Astrocyte (in vitro differentiated cells and primary cell): ENCODE measurements at regions not wholly inside any gene's neighbourhood (a gene's known extent, or its start where the extent isn't known, plus 50 kb on each side); places are given as distances from the start of the nearest gene placed in this dataset.

ENCODE experiments used
- DNase-seq: peaks from one replicate; pipeline ENCODE4 v3.0.0-alpha.2; 2010; ENCODE audit warnings: low read depth
- FAIRE-seq: peaks from 2 replicates; lab custom pipeline; 2011; peaks lifted over from hg19 to GRCh38; lab: Jason Lieb, UNC
- H2AFZ ChIP-seq: 2 replicates; pipeline ENCODE4 v1.6.0; 2012; ENCODE audit warnings: low read depth, low read length, inconsistent platforms
- H3K27ac ChIP-seq: 2 replicates; pipeline ENCODE4 v1.5.1; 2011; ENCODE audit warnings: low read depth, low read length, inconsistent platforms
- H3K27me3 ChIP-seq: 2 replicates; pipeline ENCODE4 v1.6.0; 2011; ENCODE audit warnings: low read length, inconsistent platforms; ENCODE audit not compliant: insufficient read depth
- H3K36me3 ChIP-seq: 2 replicates; pipeline ENCODE4 v1.5.1; 2011; ENCODE audit warnings: low read length, inconsistent platforms; ENCODE audit not compliant: insufficient read depth
- H3K4me1 ChIP-seq: 2 replicates; pipeline ENCODE4 v1.5.1; 2011; ENCODE audit warnings: low read length, inconsistent platforms; ENCODE audit not compliant: insufficient read depth
- H3K4me2 ChIP-seq: 2 replicates; pipeline ENCODE4 v1.6.0; 2012; ENCODE audit warnings: low read length, inconsistent platforms
- H3K4me3 ChIP-seq: 2 replicates; pipeline ENCODE4 v1.5.1; 2011; ENCODE audit warnings: low read depth, mild to moderate bottlenecking, low read length, inconsistent platforms; ENCODE audit not compliant: insufficient read depth
- H3K79me2 ChIP-seq: 2 replicates; pipeline ENCODE4 v1.6.0; 2012; ENCODE audit warnings: mild to moderate bottlenecking, low read length, inconsistent platforms; ENCODE audit not compliant: insufficient read depth
- H3K9ac ChIP-seq: 2 replicates; pipeline ENCODE4 v1.6.0; 2012; ENCODE audit warnings: mild to moderate bottlenecking, low read length, inconsistent platforms
- H3K9me3 ChIP-seq: 2 replicates; pipeline ENCODE4 v1.5.1; 2012; ENCODE audit warnings: low read depth, mild to moderate bottlenecking, low read length, inconsistent platforms; ENCODE audit not compliant: insufficient read depth
- H4K20me1 ChIP-seq: 2 replicates; pipeline ENCODE4 v1.6.0; 2012; ENCODE audit warnings: low read length, inconsistent platforms; ENCODE audit not compliant: insufficient read depth
- H3K27ac Mint-ChIP-seq: one replicate; pipeline ENCODE4 v1.8.0; 2021; ENCODE audit warnings: mild to moderate bottlenecking, mixed read lengths; ENCODE audit not compliant: unreplicated experiment
- H3K27me3 Mint-ChIP-seq: one replicate; pipeline ENCODE4 v1.8.0; 2021; ENCODE audit warnings: low read depth, mixed read lengths; ENCODE audit not compliant: unreplicated experiment
- H3K36me3 Mint-ChIP-seq: one replicate; pipeline ENCODE4 v1.8.0; 2021; ENCODE audit warnings: low read depth, mixed read lengths; ENCODE audit not compliant: unreplicated experiment
- H3K4me1 Mint-ChIP-seq: one replicate; pipeline ENCODE4 v1.8.0; 2021; ENCODE audit warnings: low read depth, mixed read lengths; ENCODE audit not compliant: unreplicated experiment
- H3K4me3 Mint-ChIP-seq: one replicate; pipeline ENCODE4 v1.8.0; 2021; ENCODE audit warnings: mild to moderate bottlenecking, moderate library complexity, mixed read lengths; ENCODE audit not compliant: unreplicated experiment
- H3K9me3 Mint-ChIP-seq: one replicate; pipeline ENCODE4 v1.8.0; 2021; ENCODE audit warnings: mild to moderate bottlenecking, mixed read lengths; ENCODE audit not compliant: unreplicated experiment
- CTCF ChIP-seq: IDR thresholded peaks from 2 replicates; pipeline ENCODE4 v1.5.1; 2011; ENCODE audit warnings: low read depth, mild to moderate bottlenecking, inconsistent platforms, low read length, moderate library complexity; ENCODE audit not compliant: insufficient read depth
- EZH2 ChIP-seq: IDR thresholded peaks from 2 replicates; pipeline ENCODE4 v1.6.1; 2012; ENCODE audit warnings: mild to moderate bottlenecking, low read length, inconsistent platforms; ENCODE audit not compliant: insufficient read depth

GRCh38 chr17:70969521-70970034 lies 800.2 kb downstream of the KCNJ2 start:
- Histone ChIP-seq H3K27me3 (no peaks in the 10 kb centered on the region), H4K20me1 (no peaks in the 10 kb centered on the region), H3K27ac (no peak overlapping the region), H3K79me2 (no peaks in the 10 kb centered on the region), H3K36me3 (no peaks in the 10 kb centered on the region), H3K9ac (no peak overlapping the region), H3K4me3 (no peak overlapping the region), H3K9me3 (no peaks in the 10 kb centered on the region), H3K4me2 (no peak overlapping the region), H2AFZ (no peak overlapping the region), H3K4me1 (no peaks in the 10 kb centered on the region)
- FAIRE-seq (no peak), DNase-seq (no peak)
- H3K27me3 Mint-ChIP-seq, result no peaks in the 10 kb centered on the region
- no peak overlapping the region for H3K4me3 Mint-ChIP-seq
- H3K36me3 Mint-ChIP-seq, result no peaks in the 10 kb centered on the region
- no peaks in the 10 kb centered on the region for H3K4me1 Mint-ChIP-seq
- no peak for TF ChIP-seq CTCF
- no peak for TF ChIP-seq EZH2
- no peaks in the 10 kb centered on the region for H3K9me3 Mint-ChIP-seq
- H3K27ac Mint-ChIP-seq, result no peak overlapping the region

- peaks cover 6% of the 10 kb centered on the region for H3K9me3 Mint-ChIP-seq
- no peaks in the 10 kb centered on the region for H3K27me3 Mint-ChIP-seq
- Histone ChIP-seq H3K27me3 (no peaks in the 10 kb centered on the region), H3K4me3 (no peak overlapping the region), H3K27ac (no peak overlapping the region), H3K4me2 (no peak overlapping the region), H3K79me2 (no peaks in the 10 kb centered on the region), H3K9ac (no peak overlapping the region), H3K9me3 (no peaks in the 10 kb centered on the region), H3K36me3 (no peaks in the 10 kb centered on the region), H3K4me1 (no peaks in the 10 kb centered on the region), H2AFZ (no peak overlapping the region), H4K20me1 (no peaks in the 10 kb centered on the region)
- FAIRE-seq, result no peak
- H3K4me3 Mint-ChIP-seq, result no peak overlapping the region
- DNase-seq, result no peak
- H3K27ac Mint-ChIP-seq, result no peak overlapping the region
- H3K4me1 Mint-ChIP-seq, result no peaks in the 10 kb centered on the region
- TF ChIP-seq EZH2 (no peak), CTCF (no peak)
- no peaks in the 10 kb centered on the region for H3K36me3 Mint-ChIP-seq
These were observed 807.1 kb downstream of the KCNJ2 start for GRCh38 chr17:70976447-70976846.

GRCh38 chr17:70984873-70985272 lies 815.5 kb downstream of the KCNJ2 start:
- H3K36me3 Mint-ChIP-seq, result no peaks in the 10 kb centered on the region
- H3K4me3 Mint-ChIP-seq, result no peak overlapping the region
- H3K4me1 Mint-ChIP-seq, result no peaks in the 10 kb centered on the region

More at GRCh38 chr17:70984873-70985272, 815.5 kb downstream of the KCNJ2 start:
- Mint-ChIP-seq H3K27ac (no peak overlapping the region), H3K9me3 (peaks cover 9% of the 10 kb centered on the region), H3K27me3 (no peaks in the 10 kb centered on the region)
- H3K4me3 ChIP-seq, result no peak overlapping the region
- DNase-seq (no peak), FAIRE-seq (no peak)
- peaks cover 2% of the 10 kb centered on the region for H3K9me3 ChIP-seq
- no peaks in the 10 kb centered on the region for H4K20me1 ChIP-seq
- H3K4me1 ChIP-seq, result no peaks in the 10 kb centered on the region
- TF ChIP-seq EZH2 (no peak), CTCF (no peak)
- no peaks in the 10 kb centered on the region for H3K79me2 ChIP-seq
- no peaks in the 10 kb centered on the region for H3K27me3 ChIP-seq
- H3K27ac ChIP-seq, result no peak overlapping the region
- no peak overlapping the region for H2AFZ ChIP-seq
- no peak overlapping the region for H3K9ac ChIP-seq
- no peak overlapping the region for H3K4me2 ChIP-seq
- H3K36me3 ChIP-seq, result no peaks in the 10 kb centered on the region
